HG03045 (cell line): ENCODE measurements at regions not wholly inside any gene's neighbourhood (a gene's known extent, or its start where the extent isn't known, plus 50 kb on each side); places are given as distances from the start of the nearest gene placed in this dataset.

Experiments
- ATAC-seq: cut with Tn5 transposase; IDR thresholded peaks from one replicate; pipeline ENCODE4 v1.9.1; 2021; ENCODE audit warnings: mild to moderate bottlenecking, moderate library complexity; ENCODE audit not compliant: unreplicated experiment

- ATAC-seq, result no peak
Observed at GRCh38 chr10:129075508-129075907, 391.5 kb upstream of the MGMT start.

GRCh38 chr10:129075927-129076326, 391.1 kb upstream of the MGMT start:
- ATAC-seq, result no peak

- no peak for ATAC-seq
Observed at GRCh38 chr10:129078346-129078745, 388.7 kb upstream of the MGMT start.

GRCh38 chr10:129078746-129079145, 388.3 kb upstream of the MGMT start:
- no peak for ATAC-seq

GRCh38 chr10:129079705-129080104, 387.3 kb upstream of the MGMT start:
- ATAC-seq, result no peak

GRCh38 chr10:129085811-129086210, 381.2 kb upstream of the MGMT start:
- ATAC-seq, result no peak

GRCh38 chr10:129089341-129089740, 377.7 kb upstream of the MGMT start:
- ATAC-seq, result no peak

- ATAC-seq, result no peak
Observed at GRCh38 chr10:129090165-129090564, 376.9 kb upstream of the MGMT start.

- ATAC-seq, result no peak
Observed at GRCh38 chr10:129090618-129091366, 376.2 kb upstream of the MGMT start.

GRCh38 chr10:129093641-129094040, 373.4 kb upstream of the MGMT start:
- no peak for ATAC-seq

GRCh38 chr10:129094233-129094632, 372.8 kb upstream of the MGMT start:
- no peak for ATAC-seq

- no peak for ATAC-seq
Observed at GRCh38 chr10:129094861-129095260, 372.2 kb upstream of the MGMT start.

- ATAC-seq, result no peak
Observed at GRCh38 chr10:129095680-129096064, 371.4 kb upstream of the MGMT start.

- ATAC-seq, result no peak
Observed at GRCh38 chr10:129096065-129096984, 370.7 kb upstream of the MGMT start.

- ATAC-seq, result no peak
Observed at GRCh38 chr10:129097776-129098330, 369.2 kb upstream of the MGMT start.

- no peak for ATAC-seq
Observed at GRCh38 chr10:129098517-129098916, 368.5 kb upstream of the MGMT start.

- ATAC-seq, result no peak
Observed at GRCh38 chr10:129099486-129099885, 367.6 kb upstream of the MGMT start.

- ATAC-seq, result no peak
Observed at GRCh38 chr10:129099992-129100391, 367.0 kb upstream of the MGMT start.

GRCh38 chr10:129101232-129101980, 365.6 kb upstream of the MGMT start:
- ATAC-seq, result no peak

- no peak for ATAC-seq
Observed at GRCh38 chr10:129102906-129103693, 363.9 kb upstream of the MGMT start.
